ENCODE measurements at regions not wholly inside any gene's neighbourhood (a gene's known extent, or its start where the extent isn't known, plus 50 kb on each side); places are given as distances from the start of the nearest gene placed in this dataset.
"Not testable (repeated sequence)": the region's sequence is repeated elsewhere in the genome, so short reads cannot be mapped to it uniquely, and the experiment has no call there.

DNA sequence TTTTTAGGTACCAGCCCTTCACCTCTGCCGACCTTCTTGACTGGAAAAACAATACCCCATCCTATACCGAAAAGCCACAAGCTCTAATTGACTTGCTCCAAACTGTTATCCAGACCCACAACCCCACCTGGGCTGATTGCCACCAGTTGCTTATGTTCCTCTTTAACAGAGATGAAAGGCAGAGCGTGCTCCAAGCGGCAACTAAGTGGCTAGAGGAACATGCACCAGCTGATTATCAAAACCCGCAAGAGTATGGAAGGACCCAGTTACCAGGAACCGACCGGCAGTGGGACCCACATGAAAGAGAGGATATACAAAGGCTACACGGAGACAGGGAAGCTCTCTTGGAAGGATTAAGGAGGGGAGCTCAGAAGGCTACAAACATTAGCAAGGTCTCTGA is 86.1 kb upstream of the TANC1 start:
- DNase-seq (no peak), ATAC-seq (no peak)
- TF ChIP-seq, protein P1, sequence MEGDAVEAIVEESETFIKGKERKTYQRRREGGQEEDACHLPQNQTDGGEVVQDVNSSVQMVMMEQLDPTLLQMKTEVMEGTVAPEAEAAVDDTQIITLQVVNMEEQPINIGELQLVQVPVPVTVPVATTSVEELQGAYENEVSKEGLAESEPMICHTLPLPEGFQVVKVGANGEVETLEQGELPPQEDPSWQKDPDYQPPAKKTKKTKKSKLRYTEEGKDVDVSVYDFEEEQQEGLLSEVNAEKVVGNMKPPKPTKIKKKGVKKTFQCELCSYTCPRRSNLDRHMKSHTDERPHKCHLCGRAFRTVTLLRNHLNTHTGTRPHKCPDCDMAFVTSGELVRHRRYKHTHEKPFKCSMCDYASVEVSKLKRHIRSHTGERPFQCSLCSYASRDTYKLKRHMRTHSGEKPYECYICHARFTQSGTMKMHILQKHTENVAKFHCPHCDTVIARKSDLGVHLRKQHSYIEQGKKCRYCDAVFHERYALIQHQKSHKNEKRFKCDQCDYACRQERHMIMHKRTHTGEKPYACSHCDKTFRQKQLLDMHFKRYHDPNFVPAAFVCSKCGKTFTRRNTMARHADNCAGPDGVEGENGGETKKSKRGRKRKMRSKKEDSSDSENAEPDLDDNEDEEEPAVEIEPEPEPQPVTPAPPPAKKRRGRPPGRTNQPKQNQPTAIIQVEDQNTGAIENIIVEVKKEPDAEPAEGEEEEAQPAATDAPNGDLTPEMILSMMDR (IDR thresholded peaks at IDR 0.05 in 4 of 5, conservative IDR thresholded peaks at IDR 0.05 in 1 of 5), result no peak
- TF ChIP-seq POLR2A (IDR thresholded peaks at IDR 0.05), result no peak
- no peaks in the 10 kb centered on the region for H3K36me3 ChIP-seq
- H3K27ac ChIP-seq, result no peak overlapping the region
- no peak overlapping the region for H3K4me3 ChIP-seq
- intact Hi-C loops (cut with DNase I; ENCODE audit: low total_unique reads), result no loop called here
- no peaks in the 10 kb centered on the region for H3K9me3 ChIP-seq
- no peaks in the 10 kb centered on the region for H3K4me1 ChIP-seq
- in situ Hi-C loops (cut with MboI; ENCODE audit: low sequenced_read_pairs in 4 of 4), result no loop called here
- no peaks in the 10 kb centered on the region for H3K27me3 ChIP-seq

DNA sequence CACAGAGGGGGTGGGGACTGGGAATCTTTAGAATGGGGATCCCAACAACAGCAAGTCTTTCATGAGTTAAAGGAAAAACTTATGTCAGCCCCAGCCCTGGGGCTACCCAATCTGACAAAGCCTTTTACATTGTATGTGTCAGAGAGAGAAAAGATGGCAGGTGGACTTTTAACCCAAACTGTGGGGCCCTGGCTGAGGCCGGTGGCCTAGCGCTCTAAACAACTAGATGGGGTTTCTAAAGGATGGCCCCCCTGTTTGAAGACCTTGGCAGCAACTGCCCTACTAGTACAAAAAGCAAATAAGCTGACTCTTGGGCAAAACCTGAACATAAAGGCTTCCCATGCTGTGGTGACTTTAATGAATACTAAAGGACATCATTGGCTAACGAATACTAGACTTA is 83.9 kb upstream of the TANC1 start:
- in situ Hi-C loops (cut with MboI; ENCODE audit: low sequenced_read_pairs in 4 of 4); H3K9me3 ChIP-seq; H3K27ac ChIP-seq; DNase-seq; H3K4me1 ChIP-seq; H3K36me3 ChIP-seq; H3K4me3 ChIP-seq; H3K27me3 ChIP-seq; ATAC-seq; intact Hi-C loops (cut with DNase I; ENCODE audit: low total_unique reads): not testable (repeated sequence)

DNA sequence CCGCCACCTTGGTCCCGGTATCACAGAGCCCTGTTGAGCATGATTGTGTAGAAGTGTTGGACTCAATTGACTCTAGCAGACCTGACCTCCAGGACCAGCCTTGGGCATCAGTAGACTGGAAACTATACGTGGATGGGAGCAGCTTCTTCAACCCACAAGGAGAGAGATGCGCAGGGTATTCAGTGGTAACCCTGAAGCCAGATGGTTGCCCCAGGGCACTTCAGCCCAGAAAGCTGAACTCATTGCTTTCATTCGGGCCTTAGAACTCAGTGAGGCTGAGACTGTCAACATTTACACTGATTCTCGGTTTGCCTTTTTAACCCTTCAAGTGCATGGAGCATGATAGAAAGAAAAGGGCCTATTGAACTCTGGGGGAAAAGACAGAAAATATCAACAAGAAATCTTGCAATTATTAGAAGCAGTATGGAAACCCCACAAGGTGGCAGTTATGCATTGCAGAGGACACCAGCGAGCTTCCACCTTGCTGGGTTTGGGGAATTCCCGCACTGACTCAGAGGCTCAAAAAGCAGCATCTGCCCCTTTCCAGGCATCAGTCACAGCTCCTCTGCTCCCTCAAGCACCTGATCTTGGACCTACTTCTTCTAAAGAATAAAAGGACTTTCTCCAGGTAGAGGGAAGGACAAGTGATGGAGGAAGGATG is 83.3 kb upstream of the TANC1 start:
- H3K36me3 ChIP-seq; H3K4me3 ChIP-seq; H3K27me3 ChIP-seq; H3K4me1 ChIP-seq; H3K9me3 ChIP-seq; DNase-seq; intact Hi-C loops (cut with DNase I; ENCODE audit: low total_unique reads); ATAC-seq; H3K27ac ChIP-seq; in situ Hi-C loops (cut with MboI; ENCODE audit: low sequenced_read_pairs in 4 of 4): not testable (repeated sequence)

DNA sequence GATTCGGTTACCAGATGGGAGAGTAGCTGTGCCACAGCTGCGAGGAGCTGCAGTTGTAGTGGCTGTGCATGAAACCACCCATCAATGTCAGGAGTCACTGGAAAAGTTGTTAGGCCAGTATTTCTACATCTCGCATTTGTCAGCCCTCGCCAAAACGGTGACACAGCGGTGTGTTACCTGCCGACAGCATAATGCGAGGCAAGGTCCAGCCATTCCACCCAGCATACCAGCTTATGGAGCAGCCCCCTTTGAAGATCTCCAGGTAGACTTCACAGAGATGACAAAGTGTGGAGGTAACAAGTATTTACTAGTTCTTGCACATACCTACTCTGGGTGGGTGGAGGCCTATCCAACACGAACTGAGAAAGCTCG is 82.8 kb upstream of the TANC1 start:
- ATAC-seq; H3K27ac ChIP-seq; H3K36me3 ChIP-seq; DNase-seq; in situ Hi-C loops (cut with MboI; ENCODE audit: low sequenced_read_pairs in 4 of 4); H3K4me1 ChIP-seq; intact Hi-C loops (cut with DNase I; ENCODE audit: low total_unique reads); H3K27me3 ChIP-seq; H3K4me3 ChIP-seq; H3K9me3 ChIP-seq: not testable (repeated sequence)

DNA sequence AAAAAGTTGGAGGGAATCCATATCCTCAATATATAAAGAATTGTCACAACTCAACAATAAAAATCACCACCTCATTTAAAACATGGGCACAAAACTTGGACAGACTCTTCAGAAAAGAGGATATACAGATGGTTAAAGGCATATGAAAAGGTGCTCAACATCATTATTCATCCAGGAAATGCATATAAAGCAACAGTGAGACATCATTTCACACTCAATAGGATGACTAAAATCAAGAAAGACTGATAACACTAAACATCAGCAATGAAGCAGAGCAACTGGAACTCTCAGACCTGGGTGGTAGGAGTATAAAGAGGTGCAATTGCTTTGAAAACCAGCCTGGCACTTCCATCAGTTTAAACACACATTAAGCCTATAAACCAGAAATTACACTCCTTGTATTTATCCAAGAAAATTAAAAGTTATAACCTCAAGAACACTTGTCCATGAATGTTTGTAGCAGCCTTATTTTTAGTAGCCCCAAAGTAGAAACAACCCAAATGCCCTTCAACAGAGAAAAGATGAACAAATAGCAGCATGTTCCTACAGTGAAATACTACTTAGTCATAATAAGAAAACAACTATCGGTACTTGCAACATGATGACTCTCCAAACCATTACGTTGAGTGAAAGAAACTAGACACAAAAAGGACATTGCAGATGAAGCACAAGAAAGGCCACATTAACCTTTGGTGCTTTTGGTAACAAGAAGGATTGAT is 79.1 kb upstream of the TANC1 start:
- intact Hi-C loops (cut with DNase I; ENCODE audit: low total_unique reads) (no loop called here), in situ Hi-C loops (cut with MboI; ENCODE audit: low sequenced_read_pairs in 4 of 4) (no loop called here)
- TF ChIP-seq POLR2A (IDR thresholded peaks at IDR 0.05), result no peak
- TF ChIP-seq, protein P1 (IDR thresholded peaks at IDR 0.05 in 4 of 5, conservative IDR thresholded peaks at IDR 0.05 in 1 of 5), result no peak
- no peaks in the 10 kb centered on the region for H3K27me3 ChIP-seq
- H3K9me3 ChIP-seq, result no peaks in the 10 kb centered on the region
- no peaks in the 10 kb centered on the region for H3K4me1 ChIP-seq
- no peaks in the 10 kb centered on the region for H3K36me3 ChIP-seq
- no peak for ATAC-seq
- no peak overlapping the region for H3K4me3 ChIP-seq
- H3K27ac ChIP-seq, result no peak overlapping the region
- no peak for DNase-seq

DNA sequence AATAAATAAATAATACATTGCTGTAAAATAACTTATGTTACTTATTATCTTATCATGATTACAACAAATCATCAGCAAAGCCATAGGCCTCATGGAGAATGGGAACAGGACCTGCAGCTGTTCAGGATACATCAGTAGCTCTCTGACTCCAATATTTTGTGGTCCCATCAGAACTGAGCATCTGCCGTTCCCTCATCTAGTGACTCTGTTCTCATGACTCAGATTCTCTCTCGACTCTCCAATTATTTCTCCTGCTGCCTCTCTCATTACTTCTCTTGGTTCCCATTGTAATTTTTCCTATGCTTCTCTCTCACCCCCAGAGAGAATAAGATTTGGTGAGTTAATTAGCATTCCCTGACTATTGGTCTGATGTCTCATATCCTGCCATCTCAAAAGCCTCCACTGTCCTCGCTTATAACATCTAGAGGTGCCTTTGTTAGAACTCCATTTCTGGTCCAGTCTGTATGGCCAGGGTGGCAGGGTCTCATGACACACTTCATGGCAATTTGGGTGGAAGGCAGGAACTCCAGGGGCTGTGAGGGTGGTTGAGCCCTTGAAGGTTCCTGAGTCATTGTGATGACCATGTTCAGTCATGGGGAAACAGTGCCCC is 78.0 kb upstream of the TANC1 start:
- TF ChIP-seq, protein P1 (IDR thresholded peaks at IDR 0.05 in 4 of 5, conservative IDR thresholded peaks at IDR 0.05 in 1 of 5), result no peak
- no peak for TF ChIP-seq POLR2A (IDR thresholded peaks at IDR 0.05)
- Histone ChIP-seq H3K4me3 (no peak overlapping the region), H3K27me3 (no peaks in the 10 kb centered on the region), H3K27ac (no peak overlapping the region), H3K9me3 (no peaks in the 10 kb centered on the region), H3K36me3 (no peaks in the 10 kb centered on the region), H3K4me1 (no peaks in the 10 kb centered on the region)
- in situ Hi-C loops (cut with MboI; ENCODE audit: low sequenced_read_pairs in 4 of 4) (no loop called here), intact Hi-C loops (cut with DNase I; ENCODE audit: low total_unique reads) (no loop called here)
- DNase-seq (no peak), ATAC-seq (no peak)

All from gastrocnemius medialis (tissue), 4 donors.